Spleen (tissue), 11 donors: ENCODE measurements at regions not wholly inside any gene's neighbourhood (a gene's known extent, or its start where the extent isn't known, plus 50 kb on each side); places are given as distances from the start of the nearest gene placed in this dataset.

Experiments used
- DNase-seq: peaks from one replicate; pipeline ENCODE4 v3.0.0-alpha.2; 2020
- H3K27ac ChIP-seq, 8 donors: fragments of 200-600 bp; sonication (generic) in 7 of 8; 1 replicate in 4 of 8; 2 replicates in 4 of 8; pipeline versions ENCODE4 v1.5.0 to v1.8.0; 2016 to 2021; ENCODE audit warnings: inconsistent platforms in 4 of 8, mild to moderate bottlenecking in 4 of 8, moderate library complexity in 1 of 8
- H3K27me3 ChIP-seq, 7 donors: fragments of 200-600 bp; sonication (generic) in 6 of 7; replicated peaks in 1 of 7; 1 replicate in 4 of 7; 2 replicates in 3 of 7; pipeline versions ENCODE4 v1.5.0 to v1.8.0; 2016 to 2021; ENCODE audit warnings: inconsistent platforms in 3 of 7, mild to moderate bottlenecking in 1 of 7
- H3K36me3 ChIP-seq, 6 donors: fragments of 200-600 bp; sonication (generic) in 5 of 6; 1 replicate in 4 of 6; 2 replicates in 2 of 6; pipeline versions ENCODE4 v1.5.0 to v1.8.0; 2016 to 2021; ENCODE audit warnings: inconsistent platforms in 2 of 6
- H3K4me1 ChIP-seq, 6 donors: fragments of 200-600 bp; sonication (generic) in 5 of 6; 1 replicate in 3 of 6; 2 replicates in 3 of 6; pipeline versions ENCODE4 v1.5.0 to v1.8.0; 2016 to 2021; ENCODE audit warnings: inconsistent platforms in 3 of 6
- H3K4me3 ChIP-seq, 8 donors: fragments of 200-600 bp; sonication (generic) in 7 of 8; 1 replicate in 4 of 8; 2 replicates in 4 of 8; pipeline versions ENCODE4 v1.5.0 to v1.8.0; 2016 to 2021; ENCODE audit warnings: inconsistent platforms in 4 of 8, mild to moderate bottlenecking in 4 of 8, moderate library complexity in 2 of 8
- H3K9me3 ChIP-seq, 8 donors: fragments of 200-600 bp; sonication (generic) in 7 of 8; 1 replicate in 4 of 8; 2 replicates in 4 of 8; pipeline versions ENCODE4 v1.5.0 to v1.8.0; 2016 to 2021; ENCODE audit warnings: inconsistent platforms in 4 of 8
- CTCF ChIP-seq, 11 experiments: fragments of 200-600 bp in 7 of 11; fragments of 450-650 bp in 4 of 11; sonication (generic) in 4 of 11; IDR thresholded peaks in 8 of 11; conservative IDR thresholded peaks in 3 of 11; 1 replicate in 7 of 11; 2 replicates in 4 of 11; pipeline versions ENCODE4 v1.4.0 to v1.8.0; 2016 to 2021; ENCODE audit warnings: antibody characterized with exemption in 11 of 11, inconsistent platforms in 4 of 11, mild to moderate bottlenecking in 1 of 11
- POLR2A ChIP-seq, 3 donors: fragments of 450-650 bp; IDR thresholded peaks; one replicate each; pipeline ENCODE4 v1.5.1; 2017; ENCODE audit warnings: antibody characterized with exemption in 3 of 3, mild to moderate bottlenecking in 1 of 3
- POLR2AphosphoS5 ChIP-seq, 3 donors: sonication (generic); formaldehyde crosslinking; IDR thresholded peaks; one replicate each; pipeline ENCODE4 v1.5.1; 2017; ENCODE audit warnings: antibody characterized with exemption in 3 of 3
- WGBS, 5 donors: extraction: QIAGEN DNeasy Blood & Tissue Kit in 3 of 5; methylation state at CpG; one replicate each; pipeline versions ENCODE4 v1.1.5 to v1.1.7; 2013 to 2018; 5-methylcytosine and 5-hydroxymethylcytosine counted together
- intact Hi-C: fragments of 100-400 bp; cut with DNase I; formaldehyde crosslinking; loops from one replicate; pipeline ENCODE4 v1.15.0; 2023; ENCODE audit warnings: low total_unique reads
- donor health status: healthy with polysubstance abuse.
- donor health status: DM: no; HTN: no; CAD: no; lungs with moderate emphysema.
- donor health status: DM: no; HTN: no; CAD: no.
- donor health status: Bipolar disorder and iron deficiency.
- donor health status: healthy.
- donor health status: DM: no; HTN: no; CAD: no.
- donor health status: DM: yes; HTN: yes; CAD: no.

- no peaks in the 10 kb centered on the region for H3K27me3 ChIP-seq
- TF ChIP-seq POLR2AphosphoS5 (IDR thresholded peaks at IDR 0.05) (no peak), POLR2A (IDR thresholded peaks at IDR 0.05) (no peak), CTCF (IDR thresholded peaks at IDR 0.05 in 8 of 11, conservative IDR thresholded peaks at IDR 0.05 in 3 of 11) (no peak)
- intact Hi-C loops, result no loop called here
- no peak overlapping the region for H3K4me3 ChIP-seq
- no peaks in the 10 kb centered on the region for H3K36me3 ChIP-seq
- H3K9me3 ChIP-seq, result no peaks in the 10 kb centered on the region
- no peak for DNase-seq
- H3K27ac ChIP-seq, result no peak overlapping the region
- H3K4me1 ChIP-seq, result no peaks in the 10 kb centered on the region
These were observed 167.5 kb upstream of the DTNA start for GRCh38 chr18:34542625-34543024.

- Histone ChIP-seq H3K4me3 (no peak overlapping the region), H3K36me3 (no peaks in the 10 kb centered on the region), H3K27ac (no peak overlapping the region), H3K4me1 (no peaks in the 10 kb centered on the region), H3K9me3 (no peaks in the 10 kb centered on the region), H3K27me3 (no peaks in the 10 kb centered on the region)
- intact Hi-C loops, result no loop called here
- no peak for DNase-seq
- no peak for TF ChIP-seq CTCF (IDR thresholded peaks at IDR 0.05 in 8 of 11, conservative IDR thresholded peaks at IDR 0.05 in 3 of 11)
- 84 to 98% (median 93%) methylated on average over 1 of the region's 1 CpG for WGBS, 5 donors
These were observed 166.7 kb upstream of the DTNA start for GRCh38 chr18:34543356-34543755.

- no peaks in the 10 kb centered on the region for H3K36me3 ChIP-seq
- intact Hi-C loops, result no loop called here
- H3K27ac ChIP-seq, result no peak overlapping the region
- DNase-seq, result no peak
- 40 to 59% (median 49%) methylated on average over 1 of the region's 1 CpG for WGBS, 5 donors
- no peaks in the 10 kb centered on the region for H3K27me3 ChIP-seq
- TF ChIP-seq CTCF (IDR thresholded peaks at IDR 0.05 in 8 of 11, conservative IDR thresholded peaks at IDR 0.05 in 3 of 11), result no peak
- no peaks in the 10 kb centered on the region for H3K9me3 ChIP-seq
- H3K4me3 ChIP-seq, result no peak overlapping the region
- H3K4me1 ChIP-seq, result no peaks in the 10 kb centered on the region
These were observed 166.2 kb upstream of the DTNA start for GRCh38 chr18:34543945-34544344.

- Histone ChIP-seq H3K4me1 (no peaks in the 10 kb centered on the region), H3K36me3 (no peaks in the 10 kb centered on the region), H3K4me3 (no peak overlapping the region), H3K27me3 (no peaks in the 10 kb centered on the region), H3K9me3 (no peaks in the 10 kb centered on the region), H3K27ac (no peak overlapping the region)
- intact Hi-C loops, result no loop called here
- no peak for DNase-seq
- no peak for TF ChIP-seq POLR2AphosphoS5 (IDR thresholded peaks at IDR 0.05)
- TF ChIP-seq POLR2A (IDR thresholded peaks at IDR 0.05), result no peak
- no peak for TF ChIP-seq CTCF (IDR thresholded peaks at IDR 0.05 in 8 of 11, conservative IDR thresholded peaks at IDR 0.05 in 3 of 11)
- 79 to 86% (median 84%) methylated on average over 3 of the region's 3 CpGs for WGBS, 5 donors
These were observed 165.2 kb upstream of the DTNA start for GRCh38 chr18:34544930-34545329.
